Panc1 (cell line): ENCODE measurements at regions not wholly inside any gene's neighbourhood (a gene's known extent, or its start where the extent isn't known, plus 50 kb on each side); places are given as distances from the start of the nearest gene placed in this dataset.

Experiments used
- ATAC-seq: fragments of 200-7000 bp; cut with Tn5 transposase; 2 replicates; pipeline ENCODE4 v1.9.1; 2020; ENCODE audit warnings: mild to moderate bottlenecking, moderate library complexity
- BruUV-seq: library from RNA; stranded (reverse); fragments of 400-500 nt; replicated peaks from 2 replicates; lab custom pipeline; 2021; lab: Mats Ljungman, UMichigan
- CTCF ChIA-PET: fragments of 300-600 bp; sonication (Branson Sonifier 250); formaldehyde crosslinking; loops from one replicate; lab custom pipeline; 2022; ENCODE audit warnings: antibody characterized with exemption; lab: Charles Lee
- POLR2A ChIA-PET: fragments of 300-600 bp; sonication (Branson Sonifier 250); formaldehyde crosslinking; loops from one replicate; lab custom pipeline; 2022; ENCODE audit warnings: antibody characterized with exemption; lab: Charles Lee
- DNase-seq: peaks from one replicate; pipeline ENCODE4 v3.0.0-alpha.2; 2010; ENCODE audit warnings: low read depth, low spot score
- H3K27ac ChIP-seq: 2 replicates; pipeline ENCODE4 v1.5.1; 2011; ENCODE audit warnings: mild to moderate bottlenecking, low read length, inconsistent platforms
- H3K27me3 ChIP-seq: fragments of 200-500 bp; sonication (Bioruptor generic); 2 replicates; pipeline ENCODE4 v1.6.0; 2014; ENCODE audit warnings: low read length, inconsistent platforms; ENCODE audit not compliant: control insufficient read depth, insufficient read depth
- H3K36me3 ChIP-seq: fragments of 200-500 bp; sonication (Bioruptor generic); 2 replicates; pipeline ENCODE4 v1.5.1; 2014; ENCODE audit warnings: inconsistent platforms, mild to moderate bottlenecking, low read length, moderate library complexity; ENCODE audit not compliant: control insufficient read depth, insufficient read depth
- H3K4me1 ChIP-seq: 2 replicates; pipeline ENCODE4 v1.5.1; 2011; ENCODE audit warnings: inconsistent platforms, mild to moderate bottlenecking, low read length, moderate library complexity; ENCODE audit not compliant: control insufficient read depth, insufficient read depth
- H3K4me3 ChIP-seq, 2 experiments: 2 replicates each; pipeline ENCODE4 v1.5.1; 2011 to 2012; ENCODE audit warnings: low read depth in 2 of 2, low read length in 2 of 2, mild to moderate bottlenecking in 2 of 2, inconsistent platforms in 1 of 2, moderate library complexity in 1 of 2
- H3K9me3 ChIP-seq: fragments of 200-500 bp; sonication (Bioruptor generic); 2 replicates; pipeline ENCODE4 v1.5.1; 2014; ENCODE audit warnings: low read depth, mild to moderate bottlenecking, inconsistent platforms, low read length, moderate library complexity; ENCODE audit not compliant: control insufficient read depth, insufficient read depth
- POLR2AphosphoS5 ChIP-seq: IDR thresholded peaks from 2 replicates; pipeline ENCODE4 v1.6.1; 2012; ENCODE audit warnings: mild to moderate bottlenecking, low read depth, low read length, moderate library complexity
- SIN3A ChIP-seq: IDR thresholded peaks from 2 replicates; pipeline ENCODE4 v1.6.1; 2012; ENCODE audit warnings: low read depth, mild to moderate bottlenecking, low read length, moderate library complexity, borderline replicate concordance; ENCODE audit not compliant: insufficient read depth
- TCF7L2 ChIP-seq: IDR thresholded peaks from 2 replicates; pipeline ENCODE4 v1.6.1; 2011; ENCODE audit warnings: mild to moderate bottlenecking, low read depth, low read length, inconsistent platforms
- in situ Hi-C: cut with HindIII; loops from 2 replicates; pipeline ENCODE4 v1.10.0; 2016; ENCODE audit warnings: low sequenced_read_pairs, low pct_unique_long_range_greater_than_20kb
- intact Hi-C: fragments of 100-400 bp; cut with micrococcal nuclease; formaldehyde crosslinking; loops from one replicate; pipeline ENCODE4 v1.10.0; 2022; ENCODE audit not compliant: unreplicated experiment
- TF ChIP-seq, protein P1 (sequence below), 2 experiments: IDR thresholded peaks; 2 replicates each; pipeline ENCODE4 v1.6.1; 2011 to 2012; ENCODE audit warnings: low read depth in 2 of 2, control low read depth in 1 of 2, low read length in 1 of 2, mild to moderate bottlenecking in 1 of 2, moderate library complexity in 1 of 2; ENCODE audit not compliant: insufficient read depth in 1 of 2
- TF ChIP-seq, protein P2 (sequence below): fragments of 450-650 bp; IDR thresholded peaks from 2 replicates; pipeline ENCODE4 v1.5.1; 2017; ENCODE audit warnings: mild to moderate bottlenecking

DNA sequence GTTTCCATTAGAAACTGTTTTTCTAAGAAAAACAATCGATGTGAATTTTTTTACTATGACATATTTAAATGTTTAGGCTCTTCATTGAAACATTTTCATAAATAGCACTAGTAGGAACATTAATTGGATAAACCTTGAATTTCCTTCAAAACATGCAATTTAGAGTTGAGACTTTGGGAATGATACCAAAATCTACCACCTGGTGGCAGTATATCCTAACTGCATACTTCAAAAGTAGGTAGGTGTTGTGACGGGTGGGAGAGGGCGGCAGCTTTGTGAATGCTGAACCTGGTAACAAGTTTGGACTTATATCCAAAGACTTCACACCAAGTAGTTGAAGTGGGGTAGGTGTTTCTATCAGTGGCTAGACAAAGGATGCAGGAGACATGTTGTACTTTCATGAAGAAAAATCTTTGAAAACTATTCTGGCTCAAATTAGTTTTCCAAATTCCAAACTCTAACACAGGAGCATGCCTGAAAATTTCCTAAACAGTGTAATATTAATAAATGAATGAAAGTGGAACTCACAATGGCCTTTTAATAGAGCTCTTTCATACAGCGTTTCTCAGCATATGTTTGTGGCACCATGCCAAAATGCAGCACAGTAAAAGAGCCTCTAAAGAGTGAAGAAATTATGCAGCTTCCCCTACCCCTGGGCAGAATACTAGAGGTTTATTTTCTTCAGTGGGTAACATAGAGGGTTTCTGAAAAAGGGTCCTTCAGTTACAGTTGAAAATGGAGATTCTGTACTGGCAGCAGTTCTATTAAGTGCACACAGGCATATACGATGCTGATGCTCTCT is 201.0 kb upstream of the TPK1 start:
- intact Hi-C loops, result loop anchor here (10.0 kb wide), 2 partner anchors 182 to 1058 kb away; no protein-coding TSS in a partner anchor
- POLR2A ChIA-PET, result no interaction called here

DNA sequence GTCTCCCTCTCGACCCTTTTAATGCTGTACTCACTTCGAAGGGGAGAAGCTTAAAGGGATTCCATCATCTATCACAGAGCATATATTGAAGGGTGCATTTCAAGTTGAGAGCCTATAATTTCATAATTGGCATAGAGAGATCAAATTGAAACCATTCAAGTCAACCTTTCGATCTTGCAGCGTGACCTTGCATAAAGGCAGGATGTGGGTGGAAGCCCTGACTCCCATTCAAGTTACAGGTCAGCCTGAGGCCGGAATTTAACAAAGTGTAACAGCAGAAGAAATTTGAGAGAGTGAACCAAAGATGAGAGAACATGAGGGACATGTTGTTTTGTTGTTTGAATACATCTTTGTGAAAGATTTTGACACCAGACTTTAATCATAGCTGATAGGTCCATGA is 195.3 kb upstream of the TPK1 start:
- no peaks in the 10 kb centered on the region for H3K36me3 ChIP-seq
- TF ChIP-seq SIN3A (no peak), TCF7L2 (no peak), POLR2AphosphoS5 (no peak)
- TF ChIP-seq, protein P1, sequence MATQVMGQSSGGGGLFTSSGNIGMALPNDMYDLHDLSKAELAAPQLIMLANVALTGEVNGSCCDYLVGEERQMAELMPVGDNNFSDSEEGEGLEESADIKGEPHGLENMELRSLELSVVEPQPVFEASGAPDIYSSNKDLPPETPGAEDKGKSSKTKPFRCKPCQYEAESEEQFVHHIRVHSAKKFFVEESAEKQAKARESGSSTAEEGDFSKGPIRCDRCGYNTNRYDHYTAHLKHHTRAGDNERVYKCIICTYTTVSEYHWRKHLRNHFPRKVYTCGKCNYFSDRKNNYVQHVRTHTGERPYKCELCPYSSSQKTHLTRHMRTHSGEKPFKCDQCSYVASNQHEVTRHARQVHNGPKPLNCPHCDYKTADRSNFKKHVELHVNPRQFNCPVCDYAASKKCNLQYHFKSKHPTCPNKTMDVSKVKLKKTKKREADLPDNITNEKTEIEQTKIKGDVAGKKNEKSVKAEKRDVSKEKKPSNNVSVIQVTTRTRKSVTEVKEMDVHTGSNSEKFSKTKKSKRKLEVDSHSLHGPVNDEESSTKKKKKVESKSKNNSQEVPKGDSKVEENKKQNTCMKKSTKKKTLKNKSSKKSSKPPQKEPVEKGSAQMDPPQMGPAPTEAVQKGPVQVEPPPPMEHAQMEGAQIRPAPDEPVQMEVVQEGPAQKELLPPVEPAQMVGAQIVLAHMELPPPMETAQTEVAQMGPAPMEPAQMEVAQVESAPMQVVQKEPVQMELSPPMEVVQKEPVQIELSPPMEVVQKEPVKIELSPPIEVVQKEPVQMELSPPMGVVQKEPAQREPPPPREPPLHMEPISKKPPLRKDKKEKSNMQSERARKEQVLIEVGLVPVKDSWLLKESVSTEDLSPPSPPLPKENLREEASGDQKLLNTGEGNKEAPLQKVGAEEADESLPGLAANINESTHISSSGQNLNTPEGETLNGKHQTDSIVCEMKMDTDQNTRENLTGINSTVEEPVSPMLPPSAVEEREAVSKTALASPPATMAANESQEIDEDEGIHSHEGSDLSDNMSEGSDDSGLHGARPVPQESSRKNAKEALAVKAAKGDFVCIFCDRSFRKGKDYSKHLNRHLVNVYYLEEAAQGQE (IDR thresholded peaks at IDR 0.05; ENCODE audit: insufficient read depth in 1 of 2, low read depth in 2 of 2, low read length in 1 of 2), result no peak
- TF ChIP-seq, protein P2, sequence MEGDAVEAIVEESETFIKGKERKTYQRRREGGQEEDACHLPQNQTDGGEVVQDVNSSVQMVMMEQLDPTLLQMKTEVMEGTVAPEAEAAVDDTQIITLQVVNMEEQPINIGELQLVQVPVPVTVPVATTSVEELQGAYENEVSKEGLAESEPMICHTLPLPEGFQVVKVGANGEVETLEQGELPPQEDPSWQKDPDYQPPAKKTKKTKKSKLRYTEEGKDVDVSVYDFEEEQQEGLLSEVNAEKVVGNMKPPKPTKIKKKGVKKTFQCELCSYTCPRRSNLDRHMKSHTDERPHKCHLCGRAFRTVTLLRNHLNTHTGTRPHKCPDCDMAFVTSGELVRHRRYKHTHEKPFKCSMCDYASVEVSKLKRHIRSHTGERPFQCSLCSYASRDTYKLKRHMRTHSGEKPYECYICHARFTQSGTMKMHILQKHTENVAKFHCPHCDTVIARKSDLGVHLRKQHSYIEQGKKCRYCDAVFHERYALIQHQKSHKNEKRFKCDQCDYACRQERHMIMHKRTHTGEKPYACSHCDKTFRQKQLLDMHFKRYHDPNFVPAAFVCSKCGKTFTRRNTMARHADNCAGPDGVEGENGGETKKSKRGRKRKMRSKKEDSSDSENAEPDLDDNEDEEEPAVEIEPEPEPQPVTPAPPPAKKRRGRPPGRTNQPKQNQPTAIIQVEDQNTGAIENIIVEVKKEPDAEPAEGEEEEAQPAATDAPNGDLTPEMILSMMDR, result no peak
- no TSS peak for BruUV-seq
- in situ Hi-C loops, result no loop called here
- intact Hi-C loops, result loop anchor here (10.0 kb wide), 2 partner anchors 176 to 1064 kb away; no protein-coding TSS in a partner anchor
- H3K4me1 ChIP-seq, result no peaks in the 10 kb centered on the region
- no peaks in the 10 kb centered on the region for H3K27me3 ChIP-seq
- CTCF ChIA-PET, result no interaction called here
- DNase-seq (no peak), ATAC-seq (no peak)
- POLR2A ChIA-PET, result no interaction called here
- H3K4me3 ChIP-seq, result no peak overlapping the region
- H3K27ac ChIP-seq, result no peak overlapping the region
- no peaks in the 10 kb centered on the region for H3K9me3 ChIP-seq

More for the DNA sequence above, 201.0 kb upstream of the TPK1 start:
- no peak for ATAC-seq
- in situ Hi-C loops, result no loop called here
- Histone ChIP-seq H3K27me3 (no peaks in the 10 kb centered on the region), H3K4me3 (no peak overlapping the region), H3K36me3 (no peaks in the 10 kb centered on the region), H3K4me1 (no peaks in the 10 kb centered on the region), H3K27ac (no peak overlapping the region), H3K9me3 (no peaks in the 10 kb centered on the region)
- DNase-seq, result peak; percentile 46
- no TSS peak for BruUV-seq
- CTCF ChIA-PET, result no interaction called here
- TF ChIP-seq, protein P2, result peak; percentile 81
- no peak for TF ChIP-seq SIN3A
